H1 (cell line): ENCODE measurements at regions not wholly inside any gene's neighbourhood (a gene's known extent, or its start where the extent isn't known, plus 50 kb on each side); places are given as distances from the start of the nearest gene placed in this dataset.

ENCODE experiments used
- CTCF ChIP-seq, 3 experiments: IDR thresholded peaks; 1 replicate in 2 of 3; 2 replicates in 1 of 3; pipeline versions ENCODE4 v1.5.1 to v1.6.1; 2011; ENCODE audit warnings: low read length in 3 of 3, mild to moderate bottlenecking in 3 of 3, inconsistent platforms in 2 of 3, low read depth in 1 of 3, moderate library complexity in 1 of 3; ENCODE audit not compliant: insufficient read depth in 1 of 3; ENCODE audit errors: control extremely low read depth in 1 of 3
- EZH2 ChIP-seq: fragments of 200-600 bp; sonication (generic); IDR thresholded peaks from 2 replicates; pipeline ENCODE4 v1.7.1; 2012; ENCODE audit warnings: low read depth, mild to moderate bottlenecking, moderate library complexity, low read length, inconsistent platforms; ENCODE audit not compliant: severe bottlenecking
- POLR2A ChIP-seq, 2 experiments: IDR thresholded peaks; 1 replicate in 1 of 2; 2 replicates in 1 of 2; pipeline ENCODE4 v1.6.1; 2011; ENCODE audit warnings: low read depth in 2 of 2, low read length in 2 of 2, mild to moderate bottlenecking in 2 of 2; ENCODE audit errors: control extremely low read depth in 1 of 2

- no peak for TF ChIP-seq POLR2A (IDR thresholded peaks at IDR 0.05; ENCODE audit: control extremely low read depth in 1 of 2, low read depth in 2 of 2, low read length in 2 of 2)
- TF ChIP-seq EZH2, result no peak
- peak in 2 of 3 experiments; percentile 52 to 67; a peak in 2 of 4 replicates for TF ChIP-seq CTCF (IDR thresholded peaks at IDR 0.05; ENCODE audit: control extremely low read depth in 1 of 3, insufficient read depth in 1 of 3, low read depth in 1 of 3, low read length in 3 of 3)
Observed at GRCh38 chr2:198314559-198315153, 510.3 kb downstream of the PLCL1 start.
